SK-N-SH (cell line): ENCODE measurements at regions not wholly inside any gene's neighbourhood (a gene's known extent, or its start where the extent isn't known, plus 50 kb on each side); places are given as distances from the start of the nearest gene placed in this dataset.

Experiments
- CTCF ChIA-PET: fragments of 300-600, 350-600 bp; formaldehyde crosslinking; extraction: SDS; loops from one replicate; lab custom pipeline; 2021; lab: Yijun Ruan, JAX
- POLR2A ChIA-PET: fragments of 350-600 bp; sonication (Branson Sonifier 250); formaldehyde crosslinking; extraction: SDS; loops from one replicate; lab custom pipeline; 2020; ENCODE audit warnings: antibody characterized with exemption, inconsistent platforms; lab: Yijun Ruan, JAX
- DNase-seq: peaks from one replicate; pipeline ENCODE4 v3.0.0; 2012
- H2AFZ ChIP-seq: fragments of 200-600 bp; sonication (generic); 2 replicates; pipeline ENCODE4 v1.8.1; 2016; ENCODE audit warnings: antibody characterized with exemption, mild to moderate bottlenecking, low read depth
- H3F3A ChIP-seq: fragments of 200-600 bp; sonication (generic); replicated peaks from 2 replicates; pipeline ENCODE3; 2016; ENCODE audit warnings: antibody characterized with exemption, mild to moderate bottlenecking; ENCODE audit not compliant: insufficient read depth
- H3K27ac ChIP-seq, 2 experiments: fragments of 200-500 bp in 1 of 2; fragments of 200-600 bp in 1 of 2; sonication (Bioruptor generic) in 1 of 2; sonication (generic), shearing (Covaris generic) in 1 of 2; 2 replicates each; pipeline versions ENCODE4 v1.5.1 to v1.6.1; 2014 to 2016; ENCODE audit warnings: low read depth in 2 of 2, inconsistent platforms in 1 of 2, low read length in 1 of 2, mild to moderate bottlenecking in 1 of 2, mixed read lengths in 1 of 2
- H3K27me3 ChIP-seq: fragments of 200-600 bp; sonication (generic), shearing (Covaris generic); 2 replicates; pipeline ENCODE4 v1.6.1; 2016; ENCODE audit warnings: mixed run types; ENCODE audit not compliant: insufficient read depth
- H3K36me3 ChIP-seq, 2 experiments: fragments of 200-500 bp in 1 of 2; fragments of 200-600 bp in 1 of 2; sonication (Bioruptor generic) in 1 of 2; sonication (generic) in 1 of 2; replicated peaks in 1 of 2; 2 replicates each; pipeline versions ENCODE3 to v1.5.1; 2014 to 2016; ENCODE audit warnings: low read length in 1 of 2, mild to moderate bottlenecking in 1 of 2; ENCODE audit not compliant: insufficient read depth in 2 of 2, control insufficient read depth in 1 of 2
- H3K4me1 ChIP-seq, 2 experiments: fragments of 200-500 bp in 1 of 2; fragments of 200-600 bp in 1 of 2; sonication (Bioruptor generic) in 1 of 2; sonication (generic), shearing (Covaris generic) in 1 of 2; 2 replicates each; pipeline versions ENCODE4 v1.5.1 to v1.6.1; 2014 to 2016; ENCODE audit warnings: low read depth in 1 of 2, low read length in 1 of 2, mixed run types in 1 of 2; ENCODE audit not compliant: insufficient read depth in 2 of 2, control insufficient read depth in 1 of 2
- H3K4me2 ChIP-seq: fragments of 200-600 bp; sonication (generic), shearing (Covaris generic); 2 replicates; pipeline ENCODE4 v1.6.1; 2017; ENCODE audit warnings: mixed run types
- H3K4me3 ChIP-seq, 2 experiments: fragments of 200-500 bp in 1 of 2; fragments of 200-600 bp in 1 of 2; sonication (Bioruptor generic) in 1 of 2; sonication (generic), shearing (Covaris generic) in 1 of 2; 2 replicates each; pipeline versions ENCODE4 v1.5.1 to v1.8.1; 2014 to 2016; ENCODE audit warnings: low read depth in 2 of 2, inconsistent platforms in 1 of 2, low read length in 1 of 2, mild to moderate bottlenecking in 1 of 2, mixed read lengths in 1 of 2, moderate library complexity in 1 of 2
- H3K79me2 ChIP-seq: fragments of 200-600 bp; sonication (generic); 2 replicates; pipeline ENCODE4 v1.8.1; 2017; ENCODE audit warnings: mild to moderate bottlenecking; ENCODE audit not compliant: insufficient read depth
- H3K9ac ChIP-seq: fragments of 200-600 bp; sonication (generic); 2 replicates; pipeline ENCODE4 v1.6.1; 2017; ENCODE audit warnings: mixed run types
- H3K9me2 ChIP-seq: fragments of 200-600 bp; sonication (generic); 2 replicates; pipeline ENCODE4 v1.6.1; 2017; ENCODE audit warnings: mixed run types
- H3K9me3 ChIP-seq: fragments of 200-600 bp; sonication (generic); 2 replicates; pipeline ENCODE4 v1.6.1; 2017; ENCODE audit warnings: mixed run types, mild to moderate bottlenecking, moderate library complexity
- H4K20me1 ChIP-seq: fragments of 200-600 bp; sonication (generic); 2 replicates; pipeline ENCODE4 v1.6.1; 2017; ENCODE audit warnings: mild to moderate bottlenecking, mixed run types; ENCODE audit not compliant: insufficient read depth
- EP300 ChIP-seq, 2 experiments: IDR thresholded peaks; 2 replicates each; pipeline versions ENCODE4 v1.4.0 to v1.6.1; 2012; ENCODE audit warnings: borderline replicate concordance in 1 of 2, low read depth in 1 of 2, low read length in 1 of 2
- FOXM1 ChIP-seq: IDR thresholded peaks from 2 replicates; pipeline ENCODE4 v1.4.0; 2012; ENCODE audit warnings: low read depth, mild to moderate bottlenecking
- GATA2 ChIP-seq: sonication (generic); formaldehyde crosslinking; IDR thresholded peaks from 2 replicates; pipeline ENCODE4 v1.5.0; 2020; ENCODE audit warnings: mild to moderate bottlenecking, missing genetic modification reagents
- JUND ChIP-seq: IDR thresholded peaks from 2 replicates; pipeline ENCODE4 v1.4.0; 2012
- MEF2A ChIP-seq: IDR thresholded peaks from 2 replicates; pipeline ENCODE4 v1.4.0; 2012; ENCODE audit warnings: low read depth, borderline replicate concordance
- NFIC ChIP-seq: IDR thresholded peaks from 2 replicates; pipeline ENCODE4 v1.4.0; 2012; ENCODE audit warnings: borderline replicate concordance
- NRF1 ChIP-seq: IDR thresholded peaks from 2 replicates; pipeline ENCODE4 v1.6.1; 2012; ENCODE audit warnings: low read depth, mild to moderate bottlenecking, low read length
- RCOR1 ChIP-seq: fragments of 150-350 bp; IDR thresholded peaks from 2 replicates; pipeline ENCODE4 v1.6.1; 2017; ENCODE audit warnings: antibody characterized with exemption, low read length
- RXRA ChIP-seq: IDR thresholded peaks from 2 replicates; pipeline ENCODE4 v1.4.0; 2012; ENCODE audit warnings: low read depth, mild to moderate bottlenecking, borderline replicate concordance
- TAF1 ChIP-seq: IDR thresholded peaks from 2 replicates; pipeline ENCODE4 v1.6.1; 2012; ENCODE audit warnings: low read depth, mild to moderate bottlenecking, low read length, moderate library complexity, borderline replicate concordance
- WGBS: methylation state at CpG from one replicate; pipeline ENCODE4 v1.1.6; 2017; ENCODE audit warnings: low lambda C conversion rate; 5-methylcytosine and 5-hydroxymethylcytosine counted together
- TF ChIP-seq, protein P1 (sequence below): IDR thresholded peaks from 2 replicates; pipeline ENCODE4 v1.4.0; 2012; ENCODE audit warnings: low read depth, borderline replicate concordance
- TF ChIP-seq, protein P2 (sequence below): fragments of 200-600 bp; sonication (generic); IDR thresholded peaks from 2 replicates; pipeline ENCODE4 v1.6.1; 2017; ENCODE audit warnings: antibody characterized with exemption, mild to moderate bottlenecking, moderate library complexity
- TF ChIP-seq, protein P3 (sequence below): fragments of 150-350 bp; IDR thresholded peaks from 2 replicates; pipeline ENCODE4 v1.6.1; 2016; ENCODE audit warnings: mild to moderate bottlenecking, low read depth, low read length
- TF ChIP-seq, protein P4 (sequence below): IDR thresholded peaks from 2 replicates; pipeline ENCODE4 v1.4.0; 2012; ENCODE audit warnings: low read depth
- TF ChIP-seq, protein P5 (sequence below): IDR thresholded peaks from 2 replicates; pipeline ENCODE4 v1.6.1; 2012; ENCODE audit warnings: mild to moderate bottlenecking, low read depth, low read length, moderate library complexity

DNA sequence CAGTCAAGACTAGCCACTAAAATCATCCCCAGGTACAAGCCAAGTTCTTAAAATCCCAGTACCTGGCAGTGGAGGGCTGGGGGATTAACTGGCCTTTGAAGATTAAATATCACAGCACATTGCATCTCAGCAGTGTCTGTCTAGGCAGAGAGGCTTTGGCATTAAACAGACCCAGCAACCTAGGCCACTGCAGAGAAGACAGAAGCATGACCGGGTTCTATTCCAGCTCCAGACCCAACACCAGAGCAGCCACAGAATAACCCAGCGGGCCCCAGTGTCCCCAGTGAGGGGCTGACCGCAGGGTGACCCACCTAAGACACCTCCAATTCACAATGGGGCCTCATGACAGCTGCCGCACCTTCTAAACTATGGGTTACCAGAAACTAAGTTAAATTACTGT, 88.2 kb downstream of the SHANK2 start:
- no peaks in the 10 kb centered on the region for H4K20me1 ChIP-seq
- ChIA-PET POLR2A (no interaction called here), CTCF (no interaction called here)
- no peak overlapping the region for H3K4me2 ChIP-seq
- H3K36me3 ChIP-seq, result no peaks in the 10 kb centered on the region
- no peaks in the 10 kb centered on the region for H3F3A ChIP-seq
- no peak for DNase-seq
- H3K9me3 ChIP-seq, result no peaks in the 10 kb centered on the region
- H3K9me2 ChIP-seq, result no peaks in the 10 kb centered on the region
- no peaks in the 10 kb centered on the region for H3K4me1 ChIP-seq
- H3K27ac ChIP-seq, result no peak overlapping the region
- TF ChIP-seq JUND (no peak), GATA2 (CRISPR knock-in tag) (no peak), MEF2A (no peak), NFIC (no peak), EP300 (IDR thresholded peaks at IDR 0.05; ENCODE audit: borderline replicate concordance in 1 of 2, low read depth in 1 of 2, low read length in 1 of 2) (no peak), NRF1 (no peak), FOXM1 (no peak), RCOR1 (no peak), TAF1 (no peak), RXRA (no peak)
- TF ChIP-seq, protein P1, sequence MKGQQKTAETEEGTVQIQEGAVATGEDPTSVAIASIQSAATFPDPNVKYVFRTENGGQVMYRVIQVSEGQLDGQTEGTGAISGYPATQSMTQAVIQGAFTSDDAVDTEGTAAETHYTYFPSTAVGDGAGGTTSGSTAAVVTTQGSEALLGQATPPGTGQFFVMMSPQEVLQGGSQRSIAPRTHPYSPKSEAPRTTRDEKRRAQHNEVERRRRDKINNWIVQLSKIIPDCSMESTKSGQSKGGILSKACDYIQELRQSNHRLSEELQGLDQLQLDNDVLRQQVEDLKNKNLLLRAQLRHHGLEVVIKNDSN, result no peak
- TF ChIP-seq, protein P2, sequence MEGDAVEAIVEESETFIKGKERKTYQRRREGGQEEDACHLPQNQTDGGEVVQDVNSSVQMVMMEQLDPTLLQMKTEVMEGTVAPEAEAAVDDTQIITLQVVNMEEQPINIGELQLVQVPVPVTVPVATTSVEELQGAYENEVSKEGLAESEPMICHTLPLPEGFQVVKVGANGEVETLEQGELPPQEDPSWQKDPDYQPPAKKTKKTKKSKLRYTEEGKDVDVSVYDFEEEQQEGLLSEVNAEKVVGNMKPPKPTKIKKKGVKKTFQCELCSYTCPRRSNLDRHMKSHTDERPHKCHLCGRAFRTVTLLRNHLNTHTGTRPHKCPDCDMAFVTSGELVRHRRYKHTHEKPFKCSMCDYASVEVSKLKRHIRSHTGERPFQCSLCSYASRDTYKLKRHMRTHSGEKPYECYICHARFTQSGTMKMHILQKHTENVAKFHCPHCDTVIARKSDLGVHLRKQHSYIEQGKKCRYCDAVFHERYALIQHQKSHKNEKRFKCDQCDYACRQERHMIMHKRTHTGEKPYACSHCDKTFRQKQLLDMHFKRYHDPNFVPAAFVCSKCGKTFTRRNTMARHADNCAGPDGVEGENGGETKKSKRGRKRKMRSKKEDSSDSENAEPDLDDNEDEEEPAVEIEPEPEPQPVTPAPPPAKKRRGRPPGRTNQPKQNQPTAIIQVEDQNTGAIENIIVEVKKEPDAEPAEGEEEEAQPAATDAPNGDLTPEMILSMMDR, result no peak
- TF ChIP-seq, protein P3, sequence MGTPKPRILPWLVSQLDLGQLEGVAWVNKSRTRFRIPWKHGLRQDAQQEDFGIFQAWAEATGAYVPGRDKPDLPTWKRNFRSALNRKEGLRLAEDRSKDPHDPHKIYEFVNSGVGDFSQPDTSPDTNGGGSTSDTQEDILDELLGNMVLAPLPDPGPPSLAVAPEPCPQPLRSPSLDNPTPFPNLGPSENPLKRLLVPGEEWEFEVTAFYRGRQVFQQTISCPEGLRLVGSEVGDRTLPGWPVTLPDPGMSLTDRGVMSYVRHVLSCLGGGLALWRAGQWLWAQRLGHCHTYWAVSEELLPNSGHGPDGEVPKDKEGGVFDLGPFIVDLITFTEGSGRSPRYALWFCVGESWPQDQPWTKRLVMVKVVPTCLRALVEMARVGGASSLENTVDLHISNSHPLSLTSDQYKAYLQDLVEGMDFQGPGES, result no peak
- TF ChIP-seq, protein P4, sequence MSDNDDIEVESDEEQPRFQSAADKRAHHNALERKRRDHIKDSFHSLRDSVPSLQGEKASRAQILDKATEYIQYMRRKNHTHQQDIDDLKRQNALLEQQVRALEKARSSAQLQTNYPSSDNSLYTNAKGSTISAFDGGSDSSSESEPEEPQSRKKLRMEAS, result no peak
- TF ChIP-seq, protein P5, sequence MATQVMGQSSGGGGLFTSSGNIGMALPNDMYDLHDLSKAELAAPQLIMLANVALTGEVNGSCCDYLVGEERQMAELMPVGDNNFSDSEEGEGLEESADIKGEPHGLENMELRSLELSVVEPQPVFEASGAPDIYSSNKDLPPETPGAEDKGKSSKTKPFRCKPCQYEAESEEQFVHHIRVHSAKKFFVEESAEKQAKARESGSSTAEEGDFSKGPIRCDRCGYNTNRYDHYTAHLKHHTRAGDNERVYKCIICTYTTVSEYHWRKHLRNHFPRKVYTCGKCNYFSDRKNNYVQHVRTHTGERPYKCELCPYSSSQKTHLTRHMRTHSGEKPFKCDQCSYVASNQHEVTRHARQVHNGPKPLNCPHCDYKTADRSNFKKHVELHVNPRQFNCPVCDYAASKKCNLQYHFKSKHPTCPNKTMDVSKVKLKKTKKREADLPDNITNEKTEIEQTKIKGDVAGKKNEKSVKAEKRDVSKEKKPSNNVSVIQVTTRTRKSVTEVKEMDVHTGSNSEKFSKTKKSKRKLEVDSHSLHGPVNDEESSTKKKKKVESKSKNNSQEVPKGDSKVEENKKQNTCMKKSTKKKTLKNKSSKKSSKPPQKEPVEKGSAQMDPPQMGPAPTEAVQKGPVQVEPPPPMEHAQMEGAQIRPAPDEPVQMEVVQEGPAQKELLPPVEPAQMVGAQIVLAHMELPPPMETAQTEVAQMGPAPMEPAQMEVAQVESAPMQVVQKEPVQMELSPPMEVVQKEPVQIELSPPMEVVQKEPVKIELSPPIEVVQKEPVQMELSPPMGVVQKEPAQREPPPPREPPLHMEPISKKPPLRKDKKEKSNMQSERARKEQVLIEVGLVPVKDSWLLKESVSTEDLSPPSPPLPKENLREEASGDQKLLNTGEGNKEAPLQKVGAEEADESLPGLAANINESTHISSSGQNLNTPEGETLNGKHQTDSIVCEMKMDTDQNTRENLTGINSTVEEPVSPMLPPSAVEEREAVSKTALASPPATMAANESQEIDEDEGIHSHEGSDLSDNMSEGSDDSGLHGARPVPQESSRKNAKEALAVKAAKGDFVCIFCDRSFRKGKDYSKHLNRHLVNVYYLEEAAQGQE, result no peak
- no peaks in the 10 kb centered on the region for H3K79me2 ChIP-seq
- no peak overlapping the region for H2AFZ ChIP-seq
- H3K9ac ChIP-seq, result no peak overlapping the region
- no peak overlapping the region for H3K4me3 ChIP-seq
- no peaks in the 10 kb centered on the region for H3K27me3 ChIP-seq
- 28% methylated on average over 4 of the region's 4 CpGs for WGBS
